Karpas-422 (cell line): ENCODE measurements at regions not wholly inside any gene's neighbourhood (a gene's known extent, or its start where the extent isn't known, plus 50 kb on each side); places are given as distances from the start of the nearest gene placed in this dataset.

Experiments
- DNase-seq: peaks from one replicate; pipeline ENCODE4 v3.0.0-alpha.2; 2015
- H2AFZ ChIP-seq: fragments of 200-600 bp; sonication (generic); 2 replicates; pipeline ENCODE4 v1.6.1; 2014; ENCODE audit warnings: antibody characterized with exemption, low read length, mixed read lengths
- H3K27ac ChIP-seq: fragments of 200-600 bp; sonication (generic); 2 replicates; pipeline ENCODE4 v1.5.1; 2014; ENCODE audit warnings: mild to moderate bottlenecking, low read length, moderate library complexity
- H3K27me3 ChIP-seq: fragments of 200-600 bp; sonication (generic); 2 replicates; pipeline ENCODE4 v1.6.1; 2014; ENCODE audit warnings: low read length, mixed read lengths
- H3K36me3 ChIP-seq: fragments of 200-600 bp; sonication (generic); 2 replicates; pipeline ENCODE4 v1.6.1; 2014; ENCODE audit warnings: low read length, mixed read lengths; ENCODE audit not compliant: insufficient read depth
- H3K4me1 ChIP-seq: fragments of 200-600 bp; sonication (generic); 2 replicates; pipeline ENCODE4 v1.6.1; 2014; ENCODE audit warnings: mild to moderate bottlenecking, low read length, mixed read lengths
- H3K4me2 ChIP-seq: fragments of 200-600 bp; sonication (generic); 2 replicates; pipeline ENCODE4 v1.6.1; 2014; ENCODE audit warnings: low read length, low read depth, mild to moderate bottlenecking; ENCODE audit not compliant: poor library complexity, severe bottlenecking
- H3K4me3 ChIP-seq: fragments of 200-600 bp; sonication (generic); 2 replicates; pipeline ENCODE4 v1.5.1; 2014; ENCODE audit warnings: mild to moderate bottlenecking, antibody characterized with exemption, low read length, mixed read lengths
- H3K79me2 ChIP-seq: fragments of 200-600 bp; sonication (generic); 2 replicates; pipeline ENCODE4 v1.6.1; 2014; ENCODE audit warnings: mild to moderate bottlenecking, low read length, mixed read lengths
- H3K9ac ChIP-seq: fragments of 200-600 bp; sonication (generic); 2 replicates; pipeline ENCODE4 v1.6.0; 2014; ENCODE audit warnings: low read length
- H3K9me2 ChIP-seq: fragments of 200-600 bp; sonication (generic), shearing (Covaris generic); replicated peaks from 2 replicates; pipeline ENCODE4 v1.6.0; 2014; ENCODE audit warnings: mild to moderate bottlenecking, low read length, moderate library complexity; ENCODE audit not compliant: insufficient read depth
- H3K9me3 ChIP-seq: fragments of 300-700, 200-600 bp; sonication (generic); 2 replicates; pipeline ENCODE4 v1.6.1; 2014; ENCODE audit warnings: low read length, mixed read lengths
- H4K20me1 ChIP-seq: fragments of 200-600 bp; sonication (generic); 2 replicates; pipeline ENCODE4 v1.6.1; 2014; ENCODE audit warnings: mild to moderate bottlenecking, antibody characterized with exemption, low read length, low read depth; ENCODE audit not compliant: insufficient read depth

- no peak overlapping the region for H3K9ac ChIP-seq
- H3K27ac ChIP-seq, result no peak overlapping the region
- no peaks in the 10 kb centered on the region for H3K9me3 ChIP-seq
- no peak overlapping the region for H2AFZ ChIP-seq
- H3K79me2 ChIP-seq, result no peaks in the 10 kb centered on the region
- H3K4me1 ChIP-seq, result no peaks in the 10 kb centered on the region
- H3K27me3 ChIP-seq, result no peaks in the 10 kb centered on the region
- no peak overlapping the region for H3K4me2 ChIP-seq
- H3K9me2 ChIP-seq, result no peaks in the 10 kb centered on the region
- DNase-seq, result no peak
- H3K4me3 ChIP-seq, result no peak overlapping the region
- no peaks in the 10 kb centered on the region for H3K36me3 ChIP-seq
- no peaks in the 10 kb centered on the region for H4K20me1 ChIP-seq
Measured at GRCh38 chr5:98593418-98593817, 180.0 kb upstream of the RGMB start.

DNA sequence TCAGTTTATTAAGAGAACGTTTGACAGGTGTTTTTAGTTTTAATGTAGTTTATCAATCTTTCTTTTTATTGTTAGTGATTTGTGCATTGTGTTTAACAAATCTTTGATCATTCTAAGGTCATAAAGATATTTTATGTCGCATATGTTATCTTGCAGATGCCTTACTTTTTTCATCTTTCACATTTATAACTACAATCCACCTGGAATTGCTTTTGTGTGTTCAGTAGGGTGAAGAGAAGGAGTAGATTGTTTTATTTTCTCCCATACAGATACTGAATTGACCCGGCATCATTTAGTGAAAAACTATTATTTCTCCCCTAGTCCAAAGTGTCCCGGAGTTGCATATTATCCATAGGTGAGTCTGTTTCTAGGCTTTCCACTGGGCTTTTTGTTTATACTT, 179.4 kb upstream of the RGMB start:
- Histone ChIP-seq H3K4me1 (no peaks in the 10 kb centered on the region), H3K27ac (no peak overlapping the region), H4K20me1 (no peaks in the 10 kb centered on the region), H2AFZ (no peak overlapping the region), H3K79me2 (no peaks in the 10 kb centered on the region), H3K9me3 (no peaks in the 10 kb centered on the region), H3K9ac (no peak overlapping the region), H3K4me2 (no peak overlapping the region), H3K36me3 (no peaks in the 10 kb centered on the region), H3K27me3 (no peaks in the 10 kb centered on the region), H3K9me2 (no peaks in the 10 kb centered on the region), H3K4me3 (no peak overlapping the region)
- DNase-seq, result no peak

DNA sequence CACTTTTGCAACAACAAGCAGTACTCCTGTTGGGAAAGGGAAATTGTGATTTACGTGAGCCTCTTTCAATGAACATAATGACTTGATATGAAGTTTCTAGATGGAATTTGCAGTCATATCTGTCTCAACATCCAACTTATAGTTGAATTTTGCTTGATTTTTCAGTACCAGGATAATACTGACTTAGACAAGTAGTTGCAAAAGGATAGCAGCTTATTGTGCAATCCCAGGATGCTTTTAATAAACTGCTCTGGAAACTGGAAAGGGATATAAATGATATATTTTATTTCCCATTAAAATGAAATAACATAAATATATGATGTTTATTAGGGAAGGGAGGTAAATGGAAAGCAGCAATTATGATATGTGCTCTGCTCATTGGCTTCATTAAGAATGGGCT, 174.4 kb upstream of the RGMB start:
- H3K4me2 ChIP-seq, result no peak overlapping the region
- DNase-seq, result no peak
- H3K9me3 ChIP-seq, result no peaks in the 10 kb centered on the region
- no peaks in the 10 kb centered on the region for H3K27me3 ChIP-seq
- no peaks in the 10 kb centered on the region for H3K79me2 ChIP-seq
- no peak overlapping the region for H2AFZ ChIP-seq
- no peak overlapping the region for H3K27ac ChIP-seq
- H3K9ac ChIP-seq, result no peak overlapping the region
- H3K4me1 ChIP-seq, result no peaks in the 10 kb centered on the region
- H3K4me3 ChIP-seq, result no peak overlapping the region
- no peaks in the 10 kb centered on the region for H3K36me3 ChIP-seq
- no peaks in the 10 kb centered on the region for H4K20me1 ChIP-seq
- no peaks in the 10 kb centered on the region for H3K9me2 ChIP-seq

GRCh38 chr5:98602534-98603112, 170.8 kb upstream of the RGMB start:
- no peaks in the 10 kb centered on the region for H3K9me2 ChIP-seq
- H3K4me1 ChIP-seq, result no peaks in the 10 kb centered on the region
- no peak overlapping the region for H3K9ac ChIP-seq
- H3K27me3 ChIP-seq, result no peaks in the 10 kb centered on the region
- H4K20me1 ChIP-seq, result no peaks in the 10 kb centered on the region
- no peaks in the 10 kb centered on the region for H3K9me3 ChIP-seq
- no peak for DNase-seq
- H3K79me2 ChIP-seq, result no peaks in the 10 kb centered on the region
- H2AFZ ChIP-seq, result no peak overlapping the region
- no peaks in the 10 kb centered on the region for H3K36me3 ChIP-seq
- no peak overlapping the region for H3K4me3 ChIP-seq
- H3K27ac ChIP-seq, result no peak overlapping the region
- no peak overlapping the region for H3K4me2 ChIP-seq

- Histone ChIP-seq H3K27me3 (no peaks in the 10 kb centered on the region), H3K9me2 (no peaks in the 10 kb centered on the region), H3K4me1 (no peaks in the 10 kb centered on the region), H3K4me2 (no peak overlapping the region), H3K4me3 (no peak overlapping the region), H3K9ac (no peak overlapping the region), H3K36me3 (no peaks in the 10 kb centered on the region), H4K20me1 (no peaks in the 10 kb centered on the region), H3K27ac (no peak overlapping the region), H3K9me3 (no peaks in the 10 kb centered on the region), H2AFZ (no peak overlapping the region), H3K79me2 (no peaks in the 10 kb centered on the region)
- DNase-seq, result no peak
Measured at GRCh38 chr5:98603456-98603855, 170.0 kb upstream of the RGMB start.

DNA sequence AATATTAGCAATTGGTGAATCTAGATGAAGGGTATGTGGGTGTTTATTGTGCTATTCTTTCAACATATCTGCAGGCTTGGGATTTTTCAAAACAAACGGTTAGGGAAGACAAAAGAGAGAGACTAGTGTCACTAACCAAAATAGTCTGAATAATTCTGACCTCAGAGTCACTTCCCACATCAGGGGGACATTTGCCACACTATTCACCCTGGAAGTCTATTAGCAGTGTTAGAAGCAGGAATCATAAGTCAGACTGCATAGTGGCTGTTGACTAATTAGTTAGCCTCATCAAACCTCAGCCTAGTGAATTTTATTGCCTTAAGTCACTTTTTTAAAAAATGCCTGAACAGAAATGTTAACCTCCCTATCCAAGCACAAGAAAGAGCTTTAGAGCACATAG, 169.2 kb upstream of the RGMB start:
- Histone ChIP-seq H4K20me1 (no peaks in the 10 kb centered on the region), H3K9me3 (no peaks in the 10 kb centered on the region), H3K4me2 (no peak overlapping the region), H2AFZ (no peak overlapping the region), H3K4me3 (no peak overlapping the region), H3K9me2 (no peaks in the 10 kb centered on the region), H3K36me3 (no peaks in the 10 kb centered on the region), H3K27me3 (no peaks in the 10 kb centered on the region), H3K9ac (no peak overlapping the region), H3K27ac (no peak overlapping the region), H3K4me1 (no peaks in the 10 kb centered on the region), H3K79me2 (no peaks in the 10 kb centered on the region)
- DNase-seq, result no peak

DNA sequence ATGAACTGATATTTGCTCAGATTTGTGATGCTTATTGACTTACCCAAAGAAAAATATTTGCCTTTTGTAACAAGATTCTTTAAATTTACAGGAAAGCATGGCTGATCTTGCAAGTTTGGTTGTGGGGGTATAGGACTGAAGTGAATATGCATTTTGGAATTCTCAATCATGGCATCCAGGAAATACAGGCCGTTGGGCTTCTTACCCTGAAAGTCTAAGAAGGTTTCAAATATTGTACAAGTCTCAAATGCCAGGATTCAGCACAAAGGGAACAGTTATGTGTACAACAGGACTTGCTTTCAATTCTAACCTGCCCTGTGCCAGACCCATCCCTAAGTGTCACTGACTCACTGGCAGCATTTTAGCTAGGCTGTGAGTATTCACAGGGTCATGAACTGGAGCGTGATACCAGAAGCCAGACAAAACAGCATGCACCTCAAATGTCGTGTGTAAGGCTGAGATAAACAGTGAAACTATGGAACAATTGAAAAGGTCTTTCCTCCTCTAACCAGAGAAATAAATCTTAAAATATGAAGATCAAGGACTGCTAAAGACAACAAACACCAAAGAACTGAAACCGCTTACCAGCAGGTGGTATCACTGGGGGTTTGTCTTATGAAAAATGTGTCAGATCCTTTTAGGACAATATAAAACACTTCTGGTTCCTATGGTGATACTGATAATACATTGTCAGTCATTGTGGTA, 168.6 kb upstream of the RGMB start:
- H3K4me1 ChIP-seq, result no peaks in the 10 kb centered on the region
- H3K4me3 ChIP-seq, result no peak overlapping the region
- no peaks in the 10 kb centered on the region for H3K27me3 ChIP-seq
- H2AFZ ChIP-seq, result no peak overlapping the region
- no peaks in the 10 kb centered on the region for H3K9me2 ChIP-seq
- H3K27ac ChIP-seq, result no peak overlapping the region
- H3K79me2 ChIP-seq, result no peaks in the 10 kb centered on the region
- H3K9ac ChIP-seq, result no peak overlapping the region
- no peaks in the 10 kb centered on the region for H3K9me3 ChIP-seq
- no peak for DNase-seq
- no peak overlapping the region for H3K4me2 ChIP-seq
- H4K20me1 ChIP-seq, result no peaks in the 10 kb centered on the region
- no peaks in the 10 kb centered on the region for H3K36me3 ChIP-seq

- Histone ChIP-seq H3K27ac (no peak overlapping the region), H3K9me3 (no peaks in the 10 kb centered on the region), H3K4me2 (no peak overlapping the region), H3K9ac (no peak overlapping the region), H3K79me2 (no peaks in the 10 kb centered on the region), H3K9me2 (no peaks in the 10 kb centered on the region), H2AFZ (no peak overlapping the region), H4K20me1 (no peaks in the 10 kb centered on the region), H3K4me3 (no peak overlapping the region), H3K27me3 (no peaks in the 10 kb centered on the region), H3K36me3 (no peaks in the 10 kb centered on the region), H3K4me1 (no peaks in the 10 kb centered on the region)
- DNase-seq, result no peak
Measured at GRCh38 chr5:98605426-98605825, 168.0 kb upstream of the RGMB start.
